SHP77 treated with DMSO at 0.1 percent for 48 hours (cell line): ENCODE measurements at regions not wholly inside any gene's neighbourhood (a gene's known extent, or its start where the extent isn't known, plus 50 kb on each side); places are given as distances from the start of the nearest gene placed in this dataset.
"Not testable (repeated sequence)": the region's sequence is repeated elsewhere in the genome, so short reads cannot be mapped to it uniquely, and the experiment has no call there.

Experiments
- DNase-seq: peaks from one replicate; lab custom pipeline; 2025; lab: John Stamatoyannopoulos, UW

DNA sequence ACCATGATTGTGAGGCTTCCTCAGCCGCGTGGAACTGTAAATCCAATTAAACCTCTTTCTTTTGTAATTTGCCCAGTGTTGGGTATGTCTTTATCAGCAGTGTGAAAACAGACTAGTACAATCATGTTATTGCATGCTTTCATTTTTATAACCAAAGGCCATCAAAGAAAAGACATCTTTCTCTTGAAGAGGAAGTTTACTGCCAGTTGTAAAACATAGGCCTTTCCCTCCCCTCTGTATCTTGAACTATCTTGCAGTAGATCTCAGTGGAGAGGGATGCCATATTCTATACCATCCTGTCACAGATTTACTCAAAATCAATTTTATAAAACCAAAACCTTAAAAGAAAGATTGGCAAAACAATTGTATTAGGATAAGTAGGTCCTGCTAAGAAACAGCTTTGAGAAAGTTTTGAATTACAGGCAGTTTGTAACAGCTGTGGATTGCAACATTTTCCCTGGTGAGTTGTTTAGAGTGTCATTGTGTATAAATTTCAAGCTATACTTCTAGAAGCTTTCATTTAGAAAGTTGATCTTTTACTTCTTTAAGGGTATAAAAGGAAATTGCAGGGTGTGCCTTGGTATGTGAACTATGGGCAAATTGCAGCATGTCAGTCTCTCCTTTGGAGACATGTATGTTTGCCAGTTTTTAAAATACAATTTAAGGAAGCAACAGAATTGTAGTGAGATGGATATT is 128.0 kb downstream of the ATP23 start:
- no peak for DNase-seq

DNA sequence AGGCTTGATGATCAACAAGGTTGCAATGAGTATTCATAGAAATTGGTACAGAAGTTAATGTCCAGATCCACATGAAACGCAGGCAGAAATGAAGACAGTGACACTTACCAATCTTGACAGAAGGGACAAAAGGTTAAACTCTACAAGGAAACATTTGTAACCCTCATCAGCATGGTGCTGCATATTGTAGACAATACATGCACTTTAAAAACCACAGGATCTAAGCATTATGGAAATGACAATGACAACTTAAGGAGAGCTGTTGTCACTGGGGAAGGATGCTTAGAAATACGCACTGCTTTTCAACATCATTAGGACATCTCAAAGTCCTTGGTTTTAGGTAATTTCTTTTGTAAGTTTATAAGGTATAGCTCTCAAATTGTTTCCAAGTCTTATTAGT is 130.6 kb downstream of the ATP23 start:
- no peak for DNase-seq

DNA sequence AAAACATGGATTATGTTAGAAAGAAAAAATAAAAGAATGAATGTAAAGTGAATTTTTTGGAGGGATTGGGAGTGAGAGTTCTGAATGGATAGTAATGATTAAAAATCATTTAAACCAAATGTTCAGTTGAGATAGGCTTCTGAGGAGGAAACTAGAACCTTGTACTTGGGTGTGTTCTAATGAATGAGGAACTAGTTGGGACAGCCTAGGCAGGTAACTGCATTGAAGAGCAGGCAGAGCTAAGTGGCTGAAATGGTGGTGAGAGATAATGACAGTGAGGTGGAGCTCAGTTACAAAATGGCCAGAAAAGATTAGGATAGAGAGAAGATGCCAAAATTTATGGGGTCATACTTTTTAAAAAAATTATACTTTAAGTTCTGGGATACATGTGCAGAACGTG is 132.9 kb downstream of the ATP23 start:
- DNase-seq: no peak

DNA sequence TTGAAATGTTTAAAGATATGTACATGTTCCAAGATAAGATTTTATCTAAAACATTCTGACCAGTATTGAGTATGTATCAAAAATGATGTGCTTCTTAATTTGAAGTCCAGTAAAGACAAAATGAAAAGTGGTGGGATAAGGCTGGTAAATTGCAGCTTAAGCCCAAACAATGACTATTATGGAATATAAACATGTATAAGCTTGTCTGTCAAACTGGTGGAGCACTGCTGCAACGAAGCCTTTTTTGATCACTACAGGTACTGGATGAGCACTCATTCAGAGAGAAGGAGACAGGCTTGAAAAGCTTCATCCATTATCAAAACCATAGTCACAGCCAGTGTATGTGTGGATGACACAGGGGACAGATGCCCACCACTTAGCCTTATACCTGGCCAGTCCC is 138.4 kb downstream of the ATP23 start:
- DNase-seq: no peak

DNA sequence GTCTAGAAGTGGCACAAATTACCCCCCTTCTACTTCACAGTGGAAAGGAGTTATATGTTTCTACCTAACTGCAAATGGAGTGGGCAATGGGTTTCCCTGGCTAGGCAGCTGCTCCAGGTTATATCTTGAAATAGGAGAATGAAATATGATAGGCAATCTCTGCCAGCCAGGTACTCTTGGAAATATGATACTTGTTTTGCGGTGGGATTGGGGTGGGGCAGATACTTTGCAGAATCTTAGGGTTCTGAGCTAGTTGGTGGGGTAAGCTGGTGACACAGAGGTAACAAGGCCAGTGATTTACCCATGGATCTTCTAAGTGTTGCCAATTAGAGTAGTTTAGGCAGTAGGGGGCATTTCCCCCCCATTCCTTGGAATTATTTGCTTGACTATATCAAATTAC is 140.1 kb downstream of the ATP23 start:
- no peak for DNase-seq

DNA sequence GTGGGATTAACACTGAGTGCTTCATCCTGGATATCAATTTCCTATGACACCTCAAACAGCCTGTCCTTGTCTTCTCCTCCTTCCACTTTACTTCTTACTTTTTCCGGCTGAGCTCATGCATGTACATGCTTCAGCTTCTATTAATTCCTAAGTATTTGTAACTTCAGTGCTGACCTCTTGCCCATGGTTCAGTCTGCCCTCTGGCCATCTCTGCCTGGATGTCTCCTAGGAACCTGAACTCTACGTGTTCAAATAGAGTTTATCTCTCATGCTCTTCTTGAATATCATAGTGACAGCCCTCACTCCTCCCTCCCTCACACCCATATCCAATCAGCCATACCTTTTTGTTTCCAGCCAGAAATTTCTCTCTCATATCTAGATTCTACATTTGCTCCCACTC is 141.6 kb downstream of the ATP23 start:
- no peak for DNase-seq

DNA sequence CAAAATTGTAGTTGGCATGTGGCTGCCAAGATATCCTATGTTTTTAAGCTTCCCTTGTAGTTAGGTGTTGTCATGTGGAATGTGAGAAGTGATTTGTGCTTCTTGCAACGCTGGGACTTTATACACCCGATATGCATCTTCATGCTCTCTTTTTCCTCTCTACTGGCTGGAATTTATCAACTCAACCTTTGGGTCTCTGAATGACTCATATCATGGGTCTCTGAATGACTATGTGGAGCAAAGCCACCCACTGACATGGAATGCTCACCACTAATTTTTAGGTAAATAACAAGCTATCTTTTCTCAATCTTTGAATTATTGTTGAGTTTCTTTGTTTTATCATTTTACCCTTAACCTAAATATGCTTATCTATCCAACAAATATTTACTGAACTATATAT is 144.6 kb downstream of the ATP23 start:
- no peak for DNase-seq

DNA sequence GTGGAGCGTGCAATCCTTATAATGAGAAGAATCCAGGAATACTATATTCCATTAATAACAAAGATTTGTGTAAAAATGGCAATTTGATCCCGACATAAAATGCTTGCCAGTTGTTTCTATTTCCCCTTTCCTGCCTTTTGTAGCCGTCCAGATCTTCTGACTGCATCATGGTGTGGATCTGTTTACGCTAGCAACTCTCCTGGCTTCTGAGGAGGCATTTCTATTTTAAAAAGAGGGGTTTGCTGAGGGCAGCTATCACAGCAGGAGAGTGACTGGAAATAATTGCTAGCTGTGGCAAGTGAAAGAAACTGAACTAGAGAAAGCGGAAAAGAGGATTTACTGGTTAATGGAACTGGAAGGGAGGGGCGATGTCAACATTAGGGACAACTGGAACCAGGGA is 145.6 kb downstream of the ATP23 start:
- no peak for DNase-seq

DNA sequence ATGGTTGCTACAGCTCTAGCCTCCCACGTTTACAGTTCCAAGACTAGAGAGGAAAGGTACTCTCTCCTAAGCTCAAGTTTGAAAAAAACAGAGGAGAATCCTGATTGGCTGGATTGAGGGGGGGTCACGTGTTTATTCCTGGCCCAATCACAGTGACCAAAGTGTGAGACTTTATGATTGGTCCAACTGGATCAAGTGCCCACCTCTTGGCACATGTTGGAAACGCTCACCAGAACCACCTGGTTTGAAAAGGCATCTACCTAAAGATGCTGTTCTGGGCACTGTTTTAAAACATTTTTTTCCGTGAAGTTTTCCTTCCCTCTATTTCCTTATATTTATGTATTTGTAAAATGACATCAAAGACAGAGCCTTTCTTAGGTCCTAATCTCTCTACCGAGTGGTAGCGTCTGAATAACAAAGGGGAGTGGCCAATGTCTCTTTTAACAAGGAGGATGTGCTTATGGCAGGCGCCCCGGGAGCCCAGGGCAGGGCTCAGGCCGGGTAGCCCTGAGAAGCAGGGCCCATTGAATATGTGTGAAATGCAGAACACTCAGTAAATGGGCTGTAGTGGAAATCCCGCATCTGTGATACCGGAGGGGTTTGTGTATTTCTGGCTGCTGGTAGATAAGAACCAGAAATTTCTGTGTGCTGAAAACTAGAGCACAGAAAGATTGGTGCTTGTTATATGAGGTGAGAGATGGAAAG is 146.2 kb downstream of the ATP23 start:
- DNase-seq: no peak

DNA sequence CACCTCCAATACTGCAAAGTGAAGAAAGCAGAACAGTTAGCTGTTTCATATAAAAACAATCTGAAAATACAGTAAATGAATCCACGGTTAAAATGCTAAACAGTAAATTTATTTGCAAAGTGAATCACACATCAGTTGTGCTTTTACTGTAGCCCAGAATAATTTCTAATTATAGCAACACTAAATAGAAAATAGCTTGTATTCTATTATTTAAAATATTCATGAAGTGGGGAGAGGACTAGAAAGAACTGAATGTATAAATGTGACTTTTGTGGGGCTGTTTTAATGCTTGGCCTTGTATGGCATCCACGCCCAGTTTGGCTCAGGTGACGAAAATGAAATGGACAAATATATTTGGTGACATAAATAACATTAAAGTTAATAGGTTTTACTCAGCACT is 148.2 kb downstream of the ATP23 start:
- DNase-seq: no peak

DNA sequence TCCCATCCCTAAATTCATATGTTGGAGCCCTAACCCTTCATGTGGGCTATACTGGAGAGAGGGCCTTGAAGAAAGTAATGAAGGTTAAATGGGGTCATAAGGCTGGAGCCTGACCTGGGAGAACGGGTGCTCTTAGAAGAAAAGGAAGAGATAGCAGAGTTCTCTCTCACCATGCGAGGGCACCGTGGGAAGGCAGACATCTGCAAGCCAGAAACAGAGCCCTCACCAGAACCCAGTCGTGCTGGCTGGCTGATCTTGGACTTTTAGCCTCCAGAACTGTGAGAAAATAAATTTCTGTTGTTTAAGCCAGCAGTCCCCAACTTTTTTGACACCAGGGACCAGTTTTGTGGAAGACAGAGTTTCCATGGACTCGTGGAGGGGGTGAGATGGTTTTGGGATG is 149.3 kb downstream of the ATP23 start:
- no peak for DNase-seq

DNA sequence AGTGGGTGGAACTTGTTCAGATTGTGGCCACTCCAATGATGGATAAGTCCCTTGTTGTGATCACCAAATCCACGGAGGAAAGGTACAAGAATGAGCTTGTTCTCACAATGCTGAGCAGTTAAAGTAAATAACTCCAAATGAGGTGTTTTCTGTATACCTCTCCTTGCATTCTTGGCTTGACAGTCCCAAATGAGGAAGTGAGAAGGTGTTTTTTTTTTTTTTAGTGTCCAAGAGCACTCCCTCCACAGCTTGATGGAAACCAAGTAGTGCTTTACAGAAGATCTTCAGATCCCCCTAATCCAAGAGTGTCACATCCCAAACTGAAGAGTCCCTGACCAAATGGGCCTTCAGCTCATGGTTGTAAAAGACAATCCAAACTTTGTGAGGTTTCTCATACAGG is 153.6 kb downstream of the ATP23 start:
- DNase-seq: no peak

DNA sequence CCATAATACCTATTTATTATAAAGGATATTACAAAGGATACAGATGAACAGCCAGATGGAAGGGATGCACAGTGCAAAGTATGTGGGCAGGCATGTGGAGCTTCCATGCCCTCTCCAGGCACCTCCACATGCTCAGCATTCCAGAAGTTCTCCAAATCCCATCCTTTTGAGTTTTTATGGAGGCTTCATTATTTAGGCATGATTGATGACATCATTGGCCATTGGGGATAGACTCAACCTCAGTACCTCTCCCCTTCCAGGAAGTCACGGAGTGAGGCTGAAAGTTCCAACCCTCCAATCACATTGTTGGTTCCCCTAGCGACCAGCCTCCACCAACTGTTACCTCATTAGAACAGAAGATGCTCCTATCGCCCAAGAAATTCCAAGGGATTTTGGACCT is 156.4 kb downstream of the ATP23 start:
- no peak for DNase-seq

DNA sequence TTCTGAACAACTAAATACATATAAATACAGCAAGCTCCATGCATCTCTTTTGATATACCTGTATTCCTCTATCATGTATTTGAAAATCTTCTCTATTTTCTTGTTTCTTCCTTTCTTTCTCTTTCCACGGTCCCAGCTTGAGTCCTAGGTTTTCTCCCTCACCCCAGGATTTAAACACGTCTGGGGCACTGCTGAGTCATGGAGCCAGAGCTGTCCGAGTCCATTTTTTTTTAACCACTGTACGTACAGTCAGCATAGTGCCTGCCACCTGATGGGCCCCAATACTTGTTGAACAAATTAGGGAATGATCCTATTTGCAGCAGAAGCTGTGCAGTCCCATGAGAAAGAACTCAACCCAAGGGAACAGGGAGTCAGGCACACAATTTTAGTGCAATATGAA is 158.1 kb downstream of the ATP23 start:
- no peak for DNase-seq

DNA sequence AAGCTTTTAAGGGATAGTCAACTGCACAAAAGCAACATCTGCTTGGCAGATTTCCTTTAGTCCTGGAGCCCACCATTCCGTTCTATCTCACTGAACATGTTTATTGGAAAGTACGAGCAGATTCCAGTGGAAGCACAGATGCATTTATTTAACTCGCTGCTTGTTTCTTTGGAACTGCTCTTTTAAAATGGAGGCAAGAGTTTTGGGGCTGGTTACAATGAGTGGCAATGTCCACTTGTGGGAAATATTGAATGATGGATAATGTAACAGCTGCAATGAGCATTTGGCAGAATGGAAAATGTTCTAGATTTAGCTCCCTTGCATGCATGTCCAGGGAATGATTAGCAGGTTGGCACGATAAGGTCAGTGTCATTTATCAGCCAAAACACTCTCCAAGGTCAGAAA is 163.0 kb downstream of the ATP23 start:
- DNase-seq: no peak

DNA sequence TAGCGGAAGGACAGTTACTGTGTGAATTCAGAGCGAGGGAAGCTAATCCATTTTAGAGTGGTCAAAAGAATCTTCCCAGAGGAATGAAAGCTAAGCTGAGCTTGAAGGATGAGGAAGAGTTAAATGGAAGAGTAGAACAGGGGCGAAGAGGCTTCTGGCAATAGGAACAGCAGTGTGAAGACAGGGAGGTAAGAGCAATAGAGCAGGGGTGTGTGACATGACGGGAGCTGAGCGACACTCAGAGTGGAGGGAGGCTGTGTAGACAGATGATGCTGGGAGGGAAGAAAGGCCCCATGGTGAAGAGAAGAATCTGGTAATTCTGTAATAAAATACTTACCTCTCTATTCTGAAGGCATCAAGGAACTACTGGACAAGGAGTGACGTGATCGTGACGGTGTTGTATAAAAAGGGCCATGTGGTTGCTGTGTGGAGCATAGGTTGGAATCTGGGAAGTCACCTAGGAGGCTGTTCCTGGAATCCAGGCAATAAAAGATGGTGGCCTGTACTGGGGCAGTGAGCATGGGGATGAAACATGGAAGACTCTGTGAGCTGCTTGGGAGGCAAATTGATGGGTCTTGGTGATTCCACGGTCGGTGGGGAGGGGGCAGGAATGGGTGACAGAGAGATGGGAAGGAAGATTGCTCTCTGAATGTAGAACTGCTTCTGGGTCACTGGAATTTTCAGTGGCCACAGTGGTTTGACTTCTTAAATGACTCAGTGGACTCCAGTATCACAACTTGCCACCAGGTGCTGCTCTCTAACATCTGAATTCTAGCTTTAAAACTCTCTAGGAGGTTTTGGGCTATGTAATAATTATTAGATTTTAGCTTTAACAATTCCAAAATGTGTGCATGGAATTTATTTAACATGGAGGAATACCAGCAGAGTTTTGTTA is 164.1 kb downstream of the ATP23 start:
- DNase-seq: no peak

DNA sequence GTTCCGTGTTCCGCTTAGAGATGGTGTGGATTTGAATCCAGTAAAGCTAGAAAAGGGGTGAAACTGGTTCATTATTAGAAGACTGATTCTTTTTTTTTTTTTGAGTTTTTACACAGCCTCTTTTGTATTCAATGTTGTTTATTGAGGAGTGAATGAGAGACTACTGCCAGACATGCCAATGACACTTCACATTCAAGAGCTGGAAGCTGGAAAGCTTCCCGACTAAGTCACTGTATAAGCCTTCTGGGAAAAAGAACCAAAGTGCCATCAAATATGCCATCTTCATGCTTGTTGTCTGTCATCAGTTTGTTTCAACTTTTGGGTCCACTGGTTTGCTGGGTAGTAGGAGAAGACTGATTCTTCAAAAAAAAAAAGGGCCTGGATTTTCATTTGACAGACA is 164.8 kb downstream of the ATP23 start:
- DNase-seq: no peak

DNA sequence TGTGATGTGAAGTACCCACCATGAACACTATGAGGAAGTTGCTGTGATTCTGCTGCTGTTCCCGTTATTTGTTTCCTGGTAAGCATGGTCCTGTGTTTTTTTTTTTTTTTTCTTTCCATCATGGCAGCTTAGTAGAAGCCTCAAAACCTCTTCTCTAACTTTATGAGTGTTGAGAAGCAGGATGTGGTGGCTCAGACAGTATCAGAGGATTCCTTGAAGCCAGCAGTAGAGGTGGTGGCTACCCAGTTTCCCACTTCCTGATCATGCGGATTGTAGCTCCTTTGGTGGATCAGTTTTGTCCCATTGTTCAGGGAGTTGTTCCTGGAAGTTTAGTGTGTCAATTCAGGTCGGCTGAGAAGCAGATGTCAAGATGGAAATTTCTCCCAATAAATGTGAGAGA is 175.8 kb downstream of the ATP23 start:
- no peak for DNase-seq

DNA sequence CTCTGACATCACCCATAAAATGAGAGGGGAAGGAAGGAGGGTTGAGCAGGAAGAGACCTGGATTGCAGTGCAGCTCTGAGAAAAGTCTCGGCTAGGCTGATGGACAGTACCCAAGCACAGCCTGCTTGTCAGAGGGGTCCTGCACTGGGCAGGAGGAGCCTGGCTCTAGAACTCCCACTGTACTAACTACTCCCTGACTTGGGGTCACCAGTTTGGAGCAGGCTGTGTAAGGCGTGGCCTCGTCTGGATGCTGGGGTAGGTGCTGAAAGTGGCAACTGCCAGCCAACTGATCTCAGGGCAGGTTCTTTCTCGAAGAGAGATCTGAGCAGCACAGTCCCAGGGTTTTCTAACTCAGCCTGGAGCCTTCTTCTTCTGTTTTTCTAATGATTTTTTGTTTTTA is 176.3 kb downstream of the ATP23 start:
- no peak for DNase-seq

DNA sequence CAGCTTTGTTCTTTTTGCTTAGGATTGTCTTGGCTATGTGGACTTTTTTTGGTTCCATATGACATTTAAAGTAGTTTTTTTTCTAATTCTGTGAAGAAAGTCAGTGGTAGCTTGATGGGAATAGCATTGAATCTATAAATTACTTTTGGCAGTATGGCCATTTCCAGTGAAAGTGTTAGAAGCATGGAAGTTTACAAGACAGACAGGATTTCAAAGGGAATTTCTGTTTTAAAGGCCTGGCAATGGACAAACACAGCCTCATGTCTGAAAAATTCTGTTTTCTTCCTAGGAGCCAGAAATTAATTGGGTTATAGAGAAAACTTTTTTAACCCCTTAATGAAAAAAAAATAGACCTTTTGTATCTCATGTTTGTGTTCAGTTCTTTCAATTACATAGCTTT is 184.4 kb downstream of the ATP23 start:
- not testable (repeated sequence) for DNase-seq

DNA sequence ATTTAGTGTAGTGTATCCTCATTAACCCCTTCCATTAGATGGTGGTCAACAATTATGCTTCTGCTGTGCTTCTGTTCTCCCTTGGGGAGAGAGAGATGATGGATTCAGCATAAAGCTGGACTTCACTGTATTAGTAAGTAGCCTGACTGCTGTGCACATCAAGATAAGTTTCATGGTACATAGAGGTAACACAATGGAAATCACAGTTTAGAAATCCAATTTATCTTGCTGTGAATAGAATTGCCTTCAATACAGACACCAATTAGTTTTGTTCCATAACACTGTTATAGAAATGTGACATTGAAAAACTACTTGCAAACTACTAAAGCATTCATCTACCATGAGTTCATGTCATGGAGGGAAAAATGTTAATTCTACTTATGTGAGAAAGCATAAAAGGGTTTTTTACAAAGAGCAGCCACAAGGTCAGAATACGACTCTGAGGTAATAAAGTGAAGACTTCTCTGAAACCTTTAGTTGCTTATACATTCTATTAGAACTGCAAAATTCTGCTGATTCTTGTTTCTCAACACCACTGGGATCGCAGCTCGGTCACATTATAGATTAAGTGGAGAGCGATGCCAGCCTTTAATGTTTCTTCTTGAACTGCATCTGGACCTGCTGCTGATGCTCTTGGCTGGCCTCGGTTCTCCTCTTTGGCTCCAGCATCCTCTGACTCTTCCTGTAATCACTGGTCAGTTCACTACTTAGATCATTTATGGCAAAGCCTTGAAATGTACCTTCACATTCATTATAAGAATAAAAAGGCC is 190.8 kb downstream of the ATP23 start:
- no peak for DNase-seq

DNA sequence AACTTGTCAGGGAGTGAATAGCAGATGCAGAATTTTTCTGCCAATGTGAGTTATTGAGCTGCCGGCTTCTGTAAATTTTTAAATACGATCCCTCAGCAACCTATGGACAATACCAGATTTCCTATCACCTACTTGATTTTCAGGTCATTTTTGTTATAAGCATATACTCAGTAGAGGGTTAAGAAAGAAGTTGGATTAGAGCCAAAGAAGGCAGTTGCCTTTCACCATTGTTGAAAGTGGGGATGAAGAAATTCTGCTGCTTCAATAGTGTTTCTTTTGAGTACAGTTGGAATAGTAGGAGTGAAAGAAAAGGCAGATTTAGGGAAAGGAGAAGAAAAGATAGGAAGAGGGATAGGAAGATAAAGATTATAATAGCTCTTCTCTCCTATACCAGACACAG is 197.1 kb downstream of the ATP23 start:
- DNase-seq: no peak
